HG03460 (cell line): ENCODE measurements at regions not wholly inside any gene's neighbourhood (a gene's known extent, or its start where the extent isn't known, plus 50 kb on each side); places are given as distances from the start of the nearest gene placed in this dataset.

Experiments
- ATAC-seq: cut with Tn5 transposase; IDR thresholded peaks from one replicate; pipeline ENCODE4 v1.9.1; 2021; ENCODE audit not compliant: unreplicated experiment

GRCh38 chr18:51397347-51397962 lies 200.0 kb upstream of the MEX3C start:
- no peak for ATAC-seq

DNA sequence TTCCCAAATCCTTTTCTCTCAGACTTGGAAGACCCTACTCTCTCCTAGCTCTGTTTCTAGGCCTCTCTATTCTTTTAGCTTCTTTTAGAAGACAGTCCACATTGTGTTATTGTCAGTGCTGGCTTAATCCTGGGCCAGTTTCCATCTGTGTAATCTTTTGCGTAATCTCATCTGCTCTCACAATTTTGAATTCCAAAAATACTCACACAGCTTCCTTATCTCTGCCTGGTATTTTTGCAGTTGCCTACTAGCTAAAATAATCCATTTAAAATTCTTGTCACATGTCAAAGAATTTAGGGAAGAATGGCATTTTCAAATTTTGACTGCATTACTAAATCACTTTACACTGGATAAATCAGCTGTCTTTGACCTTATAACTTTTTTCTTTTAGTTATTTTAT lies 200.6 kb upstream of the MEX3C start:
- ATAC-seq, result no peak

DNA sequence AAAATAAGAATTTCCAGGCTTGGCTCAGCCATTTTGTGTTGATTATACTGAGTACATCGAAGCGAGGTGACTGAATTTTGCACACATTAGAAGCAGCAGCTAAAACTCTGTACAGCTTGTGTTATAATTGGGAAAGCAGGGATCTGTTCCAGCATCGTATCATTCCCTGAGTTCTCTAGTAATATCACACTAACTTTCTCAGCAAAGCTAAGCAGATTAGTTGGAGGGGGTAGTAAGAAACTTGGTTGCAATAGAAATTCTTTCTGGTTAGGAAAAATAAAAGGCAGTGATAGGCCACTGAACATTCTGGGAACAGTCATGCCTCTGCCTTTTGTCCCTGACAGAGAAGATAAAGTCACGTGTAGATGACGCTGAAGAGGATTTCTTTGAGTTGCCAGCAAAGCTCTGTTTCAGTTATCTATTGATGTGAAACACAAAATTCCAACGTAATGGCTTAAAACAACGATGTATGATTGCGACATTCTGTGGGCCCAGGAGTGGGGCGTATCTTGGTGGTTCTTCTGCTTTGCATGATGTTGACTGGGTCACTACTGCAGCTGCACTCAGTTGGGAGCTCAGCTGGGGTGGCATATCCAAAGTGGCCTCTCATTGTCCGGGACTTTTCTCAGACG lies 202.1 kb upstream of the MEX3C start:
- ATAC-seq, result no peak

- no peak for ATAC-seq
Measured at GRCh38 chr18:51400721-51401120, 203.2 kb upstream of the MEX3C start.

DNA sequence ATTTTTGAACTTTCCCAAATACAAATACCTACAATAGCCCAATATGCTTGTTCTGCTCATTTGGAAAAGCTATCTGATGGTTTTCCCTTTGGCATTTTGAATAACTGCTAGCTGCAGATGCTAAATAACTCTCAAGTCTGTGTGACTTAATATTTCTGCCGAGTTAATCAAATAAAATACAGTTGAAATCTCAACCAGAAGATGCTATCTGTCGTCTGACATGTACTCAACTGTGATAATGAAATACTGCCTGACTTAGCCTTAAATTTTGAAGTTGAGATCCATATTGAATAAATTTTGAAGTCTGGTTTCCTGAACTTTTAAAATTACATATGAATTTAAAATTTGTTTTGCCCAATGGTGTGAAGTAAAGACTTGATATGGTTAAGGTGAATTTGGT lies 204.4 kb upstream of the MEX3C start:
- no peak for ATAC-seq

- no peak for ATAC-seq
Measured at GRCh38 chr18:51404620-51405019, 207.1 kb upstream of the MEX3C start.

DNA sequence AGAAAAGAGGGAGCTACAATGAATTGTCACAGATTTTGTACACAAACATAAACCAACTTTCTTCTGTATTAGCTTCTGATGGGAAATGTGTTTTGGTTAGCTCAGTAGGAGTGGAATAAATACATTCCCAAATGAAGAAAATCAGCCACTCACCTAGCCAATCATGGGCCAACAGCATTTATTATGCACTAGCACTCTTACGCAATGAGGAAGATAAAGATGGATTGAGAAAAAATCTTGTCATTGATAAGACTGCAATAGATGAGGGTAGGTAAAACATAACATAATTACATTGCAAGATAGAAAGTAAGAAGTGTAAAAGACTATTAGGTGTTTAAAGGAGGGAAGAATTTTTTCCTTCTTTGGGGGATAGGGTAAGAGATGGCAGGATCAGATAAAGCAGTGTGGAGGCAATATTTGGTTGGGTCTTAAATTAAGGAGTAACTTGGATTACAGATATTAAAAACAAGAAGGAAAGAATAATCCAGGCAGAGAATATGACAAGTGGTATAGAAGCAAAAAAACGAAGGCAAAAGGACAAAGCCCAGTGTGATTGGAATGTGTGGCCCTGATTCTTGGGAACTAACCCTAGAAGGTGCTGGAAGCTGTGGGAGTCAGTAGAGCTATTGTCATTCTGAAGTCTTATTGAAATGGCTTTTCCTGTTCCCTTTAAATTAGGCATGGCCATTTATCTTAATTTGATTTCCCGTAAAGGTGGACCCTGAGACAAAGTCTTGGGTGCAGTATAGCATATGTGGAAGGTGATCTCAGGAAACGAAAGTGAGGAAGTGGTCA lies 208.4 kb upstream of the MEX3C start:
- no peak for ATAC-seq

DNA sequence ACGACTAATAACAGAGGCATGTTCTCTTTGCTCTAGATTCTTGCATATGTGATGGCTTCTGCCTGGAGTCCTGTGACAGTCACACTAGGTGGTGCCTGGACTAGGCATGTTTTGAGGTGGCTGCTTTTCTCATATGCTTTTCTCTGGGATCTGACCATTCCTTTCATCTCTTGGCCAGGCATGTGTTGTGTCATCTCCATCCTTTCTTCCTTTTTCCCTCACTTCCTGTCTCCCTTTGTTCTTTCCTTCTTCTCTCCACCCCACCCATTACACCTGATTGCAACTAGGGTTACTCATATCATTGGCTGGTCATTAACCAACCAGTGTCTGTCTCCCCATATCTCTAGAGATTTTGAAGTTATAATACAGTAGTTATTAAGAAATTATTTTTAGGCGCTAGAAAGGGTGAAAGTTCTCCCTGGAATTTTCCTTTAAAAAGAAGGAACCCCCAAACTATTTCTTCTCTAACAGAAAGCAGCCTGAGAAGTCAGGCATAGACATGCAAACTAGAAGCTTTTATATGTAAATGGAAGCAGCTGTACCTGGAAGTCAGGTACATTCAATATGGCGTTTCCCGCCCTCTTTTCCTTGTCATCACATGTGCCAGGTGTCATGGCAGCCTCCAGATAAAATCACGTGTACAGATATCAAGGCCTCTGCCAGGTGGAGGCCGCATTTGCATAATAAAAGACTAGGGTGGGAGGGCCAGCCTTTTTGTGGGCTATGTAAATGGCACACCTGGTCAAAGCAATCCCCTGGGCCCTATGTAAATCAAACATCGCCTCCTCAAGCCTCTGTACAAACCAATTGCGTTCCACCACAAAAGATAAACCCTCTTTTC lies 220.4 kb upstream of the MEX3C start:
- ATAC-seq, result no peak

DNA sequence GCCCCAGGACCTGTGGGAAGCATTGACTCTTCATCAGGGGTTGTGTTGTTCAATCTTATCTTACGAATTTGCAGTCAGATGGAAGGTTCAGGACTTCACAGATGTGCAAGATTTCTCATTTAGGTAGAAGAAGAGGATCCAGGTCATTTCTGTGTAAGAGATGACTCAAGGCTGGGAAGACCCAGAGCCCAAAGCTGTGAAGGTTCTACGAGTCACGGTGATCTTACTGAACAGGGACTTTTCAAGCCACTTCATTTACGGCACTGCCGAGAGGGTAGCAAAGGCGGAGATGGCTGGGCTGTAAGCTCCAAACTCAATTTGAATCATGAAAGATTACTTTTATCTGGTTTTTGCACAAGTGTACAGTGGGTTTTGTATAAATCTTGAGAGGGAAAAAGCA lies 228.0 kb upstream of the MEX3C start:
- no peak for ATAC-seq

DNA sequence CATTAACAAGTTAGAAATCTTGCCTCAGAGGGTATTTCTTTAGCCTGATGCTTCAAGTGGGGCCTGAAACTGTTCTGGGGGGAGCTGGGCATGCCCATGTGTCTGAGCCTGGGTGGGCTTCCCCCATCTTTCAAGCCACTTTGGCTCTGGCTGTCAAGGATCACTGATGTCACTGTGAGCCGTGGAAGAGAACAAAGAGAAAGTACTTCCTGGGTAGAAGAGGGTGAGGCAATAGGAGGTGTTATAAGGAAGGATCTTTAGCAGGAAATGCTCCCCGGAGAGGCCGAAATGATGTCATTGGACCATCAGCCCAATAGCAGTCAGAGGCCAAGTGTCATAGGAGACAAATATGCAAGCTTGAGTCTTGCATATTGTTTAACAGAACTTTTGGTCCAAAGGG lies 228.4 kb upstream of the MEX3C start:
- ATAC-seq, result no peak

GRCh38 chr18:51426996-51427395 lies 229.5 kb upstream of the MEX3C start:
- ATAC-seq, result no peak

DNA sequence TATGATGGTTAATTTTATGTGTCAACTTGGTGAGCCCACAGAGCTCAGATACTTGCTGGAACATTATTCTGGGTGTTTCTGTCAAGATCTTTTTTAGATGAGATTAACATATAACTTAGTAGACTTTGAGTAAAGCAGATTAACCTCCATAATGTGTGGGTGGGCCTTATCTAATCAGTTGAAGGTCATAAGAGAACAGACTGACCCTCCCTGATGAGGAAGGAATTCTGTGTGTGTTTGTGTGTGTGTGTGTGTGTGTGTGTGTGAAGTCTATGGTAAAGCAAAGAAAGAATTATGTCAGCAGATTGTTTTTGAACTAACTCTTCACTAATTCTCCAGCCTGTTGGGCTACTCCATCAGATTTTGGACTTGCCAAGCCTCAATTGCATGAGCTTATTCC lies 232.2 kb upstream of the MEX3C start:
- ATAC-seq, result no peak

- no peak for ATAC-seq
Measured at GRCh38 chr18:51430538-51430937, 233.1 kb upstream of the MEX3C start.

- no peak for ATAC-seq
Measured at GRCh38 chr18:51433296-51433695, 235.8 kb upstream of the MEX3C start.

DNA sequence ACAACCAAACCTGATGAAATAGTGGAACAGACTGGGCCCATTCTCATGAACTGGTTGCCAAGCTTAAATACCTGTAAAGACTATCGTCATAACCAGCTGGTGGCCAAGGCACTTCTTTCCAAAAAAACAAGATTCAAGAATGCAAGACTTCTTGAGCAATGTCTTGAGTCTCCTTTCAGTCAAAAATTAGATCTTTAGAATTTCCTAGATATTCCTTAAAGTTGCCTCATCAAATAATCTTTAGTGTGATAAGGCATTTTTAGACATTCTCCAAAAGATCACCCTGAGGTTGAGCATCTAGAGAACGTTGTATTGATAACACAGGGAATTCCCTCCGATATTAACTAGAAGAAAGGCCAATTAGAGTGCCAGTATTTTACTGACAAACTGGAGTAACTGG lies 236.4 kb upstream of the MEX3C start:
- no peak for ATAC-seq

GRCh38 chr18:51437280-51438271 lies 240.1 kb upstream of the MEX3C start:
- ATAC-seq, result no peak

DNA sequence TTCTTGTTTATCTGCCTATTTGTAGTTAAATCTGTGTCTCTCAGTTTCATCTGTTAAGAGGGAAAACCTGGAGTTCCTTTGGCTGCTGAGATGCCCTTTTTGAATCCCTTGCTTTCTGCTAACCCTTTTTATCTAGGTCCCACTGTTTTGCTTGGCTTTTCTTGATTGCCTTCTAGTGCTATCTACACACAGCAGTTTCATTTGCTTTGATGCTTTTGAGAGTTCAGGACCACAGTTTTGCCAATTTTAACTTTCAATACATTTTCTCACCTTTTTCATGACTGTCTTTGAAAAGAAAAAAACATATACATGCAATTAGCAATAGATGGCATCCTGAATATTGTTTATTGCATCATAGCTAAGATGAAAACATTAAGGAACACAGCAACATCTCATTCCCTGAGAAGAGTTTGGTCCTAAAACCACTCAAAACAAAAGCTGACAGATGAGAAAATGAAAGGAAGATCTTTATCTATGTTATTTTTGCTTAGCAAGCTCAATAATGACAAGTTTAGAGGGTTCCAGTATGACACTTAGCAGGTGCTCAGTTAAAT lies 241.4 kb upstream of the MEX3C start:
- ATAC-seq, result no peak

DNA sequence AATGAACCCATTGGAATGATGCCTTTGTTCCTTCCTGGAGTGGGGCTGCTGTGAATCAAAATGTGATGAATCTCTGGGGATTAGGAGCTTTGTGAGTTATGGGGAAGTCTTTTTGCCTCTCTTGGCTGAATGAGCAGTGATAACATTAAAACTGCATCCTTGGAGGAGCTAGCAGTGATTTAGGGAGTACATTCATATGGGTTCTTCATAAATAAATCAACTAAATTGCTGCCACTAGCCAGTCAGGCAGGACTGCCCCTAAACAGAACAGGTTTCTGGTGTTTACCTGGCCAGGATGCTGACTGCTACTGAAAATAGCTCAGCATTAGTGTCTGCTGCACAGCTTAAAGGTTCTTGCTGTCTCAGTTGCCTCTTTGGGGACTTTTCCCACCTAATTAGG lies 244.5 kb upstream of the MEX3C start:
- no peak for ATAC-seq

- ATAC-seq, result no peak
Measured at GRCh38 chr18:51446571-51447210, 249.2 kb upstream of the MEX3C start.
